Uterus (tissue), 3 donors: ENCODE measurements at regions not wholly inside any gene's neighbourhood (a gene's known extent, or its start where the extent isn't known, plus 50 kb on each side); places are given as distances from the start of the nearest gene placed in this dataset.

Experiments used
- DNase-seq, 2 donors: peaks; one replicate each; pipeline ENCODE4 v3.0.0-alpha.2; 2019 to 2020
- H3K27ac ChIP-seq, 2 donors: fragments of 200-600 bp; sonication (generic); 1 replicate in 1 of 2; 2 replicates in 1 of 2; pipeline ENCODE4 v1.5.1; 2016 to 2018
- H3K27me3 ChIP-seq, 2 donors: fragments of 200-600 bp; sonication (generic); one replicate each; pipeline ENCODE4 v1.5.1; 2018 to 2019; ENCODE audit warnings: control low read depth in 1 of 2
- H3K36me3 ChIP-seq, 2 donors: fragments of 200-600 bp; sonication (generic); one replicate each; pipeline ENCODE4 v1.5.1; 2019; ENCODE audit warnings: control low read depth in 1 of 2
- H3K4me1 ChIP-seq, 2 donors: fragments of 200-600 bp; sonication (generic); one replicate each; pipeline ENCODE4 v1.5.1; 2018 to 2019; ENCODE audit warnings: control low read depth in 1 of 2
- H3K4me3 ChIP-seq, 2 donors: fragments of 200-600 bp; sonication (generic); 1 replicate in 1 of 2; 2 replicates in 1 of 2; pipeline ENCODE4 v1.5.1; 2018 to 2019; ENCODE audit warnings: mild to moderate bottlenecking in 1 of 2
- H3K9me3 ChIP-seq, 2 donors: fragments of 200-600 bp; sonication (generic); one replicate each; pipeline ENCODE4 v1.5.1; 2019; ENCODE audit warnings: control low read depth in 1 of 2
- POLR2A ChIP-seq, 2 donors: fragments of 450-650 bp; IDR thresholded peaks; one replicate each; pipeline ENCODE4 v1.6.1; 2016; ENCODE audit warnings: antibody characterized with exemption in 2 of 2, mild to moderate bottlenecking in 1 of 2, moderate library complexity in 1 of 2
- intact Hi-C: fragments of 100-400 bp; cut with DNase I; formaldehyde crosslinking; loops from one replicate; pipeline ENCODE4 v1.15.1; 2023; ENCODE audit warnings: low total_unique reads
- TF ChIP-seq, protein P1 (sequence below), 4 experiments: fragments of 200-600 bp in 2 of 4; fragments of 450-650 bp in 2 of 4; sonication (generic) in 2 of 4; IDR thresholded peaks; one replicate each; pipeline ENCODE4 v1.5.1; 2016 to 2019; ENCODE audit warnings: antibody characterized with exemption in 4 of 4, mild to moderate bottlenecking in 2 of 4, moderate library complexity in 1 of 4
- donor health status: DM: yes; HTN: yes; CAD: no.

DNA sequence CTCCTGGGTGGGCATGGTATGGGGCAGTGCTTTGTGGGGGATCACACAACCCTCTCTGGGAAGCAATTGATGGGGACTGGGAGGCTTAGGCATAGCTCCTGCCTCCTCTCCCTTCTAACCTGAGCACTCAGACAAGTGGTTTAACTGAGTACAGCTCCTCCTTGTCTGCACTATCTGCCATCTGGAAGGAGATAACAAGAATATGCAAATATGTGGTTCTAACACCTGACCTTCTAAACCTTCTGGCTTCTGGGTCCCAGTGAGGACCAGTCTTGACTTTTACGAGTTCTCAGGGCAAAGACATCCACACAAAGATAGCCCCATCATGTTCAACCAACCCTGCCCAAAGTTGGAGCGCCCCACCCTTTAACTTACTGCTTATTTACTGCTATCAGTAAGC is 381.0 kb upstream of the TSHZ3 start:
- DNase-seq, result no peak
- Histone ChIP-seq H3K36me3 (no peaks in the 10 kb centered on the region), H3K27me3 (no peaks in the 10 kb centered on the region), H3K9me3 (no peaks in the 10 kb centered on the region), H3K4me3 (no peak overlapping the region), H3K4me1 (no peaks in the 10 kb centered on the region), H3K27ac (no peak overlapping the region)
- intact Hi-C loops, result no loop called here
- TF ChIP-seq POLR2A (IDR thresholded peaks at IDR 0.05), result no peak
- TF ChIP-seq, protein P1, sequence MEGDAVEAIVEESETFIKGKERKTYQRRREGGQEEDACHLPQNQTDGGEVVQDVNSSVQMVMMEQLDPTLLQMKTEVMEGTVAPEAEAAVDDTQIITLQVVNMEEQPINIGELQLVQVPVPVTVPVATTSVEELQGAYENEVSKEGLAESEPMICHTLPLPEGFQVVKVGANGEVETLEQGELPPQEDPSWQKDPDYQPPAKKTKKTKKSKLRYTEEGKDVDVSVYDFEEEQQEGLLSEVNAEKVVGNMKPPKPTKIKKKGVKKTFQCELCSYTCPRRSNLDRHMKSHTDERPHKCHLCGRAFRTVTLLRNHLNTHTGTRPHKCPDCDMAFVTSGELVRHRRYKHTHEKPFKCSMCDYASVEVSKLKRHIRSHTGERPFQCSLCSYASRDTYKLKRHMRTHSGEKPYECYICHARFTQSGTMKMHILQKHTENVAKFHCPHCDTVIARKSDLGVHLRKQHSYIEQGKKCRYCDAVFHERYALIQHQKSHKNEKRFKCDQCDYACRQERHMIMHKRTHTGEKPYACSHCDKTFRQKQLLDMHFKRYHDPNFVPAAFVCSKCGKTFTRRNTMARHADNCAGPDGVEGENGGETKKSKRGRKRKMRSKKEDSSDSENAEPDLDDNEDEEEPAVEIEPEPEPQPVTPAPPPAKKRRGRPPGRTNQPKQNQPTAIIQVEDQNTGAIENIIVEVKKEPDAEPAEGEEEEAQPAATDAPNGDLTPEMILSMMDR (IDR thresholded peaks at IDR 0.05), result no peak

DNA sequence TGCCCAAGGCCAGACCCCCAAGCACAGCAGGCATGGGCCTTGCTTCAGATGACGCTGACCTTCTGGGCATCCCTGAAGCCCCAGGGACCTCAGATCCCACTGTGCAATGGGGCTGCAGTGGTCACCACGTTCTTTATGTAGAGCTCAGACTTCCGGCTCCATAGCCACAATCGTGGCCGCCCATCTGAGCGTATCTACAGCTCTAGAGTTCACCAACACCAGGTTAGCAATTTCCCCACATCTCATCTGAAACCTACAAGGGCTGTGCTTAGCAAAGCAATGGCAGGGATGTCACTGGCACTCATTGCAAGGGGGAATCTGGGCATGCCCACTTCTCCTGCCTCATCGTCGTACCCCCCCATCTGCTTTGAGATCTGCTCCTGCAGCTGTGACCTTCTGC is 384.4 kb upstream of the TSHZ3 start:
- H3K4me1 ChIP-seq, result no peaks in the 10 kb centered on the region
- no peak overlapping the region for H3K27ac ChIP-seq
- H3K9me3 ChIP-seq, result no peaks in the 10 kb centered on the region
- no peak for DNase-seq
- intact Hi-C loops, result no loop called here
- TF ChIP-seq POLR2A (IDR thresholded peaks at IDR 0.05), result no peak
- TF ChIP-seq, protein P1 (IDR thresholded peaks at IDR 0.05), result no peak
- no peak overlapping the region for H3K4me3 ChIP-seq
- H3K36me3 ChIP-seq, result no peaks in the 10 kb centered on the region
- no peaks in the 10 kb centered on the region for H3K27me3 ChIP-seq

DNA sequence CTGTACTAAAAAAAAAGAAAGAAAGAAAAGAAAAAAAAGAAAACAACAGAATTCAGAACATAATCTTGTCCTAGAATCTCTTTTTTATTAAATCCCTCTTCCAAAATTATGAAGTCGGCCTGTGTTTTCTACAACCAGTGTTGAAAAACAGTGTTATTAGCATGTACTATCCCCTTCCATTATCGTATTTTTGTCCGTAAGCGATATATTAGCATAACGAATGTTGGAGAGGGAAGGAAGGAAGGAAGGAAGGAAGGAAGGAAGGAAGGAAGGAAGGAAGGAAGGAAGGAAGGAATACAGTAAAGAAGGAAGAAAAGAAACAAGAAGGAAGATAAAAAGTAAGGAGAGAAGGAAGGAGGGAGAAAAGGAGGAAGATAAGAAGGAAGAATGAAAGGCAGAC is 393.0 kb upstream of the TSHZ3 start:
- intact Hi-C loops, result no loop called here
- Histone ChIP-seq H3K36me3 (no peaks in the 10 kb centered on the region), H3K4me1 (no peaks in the 10 kb centered on the region), H3K27me3 (no peaks in the 10 kb centered on the region), H3K27ac (no peak overlapping the region), H3K9me3 (no peaks in the 10 kb centered on the region), H3K4me3 (no peak overlapping the region)
- TF ChIP-seq POLR2A (IDR thresholded peaks at IDR 0.05), result no peak
- TF ChIP-seq, protein P1 (IDR thresholded peaks at IDR 0.05), result no peak
- no peak for DNase-seq

DNA sequence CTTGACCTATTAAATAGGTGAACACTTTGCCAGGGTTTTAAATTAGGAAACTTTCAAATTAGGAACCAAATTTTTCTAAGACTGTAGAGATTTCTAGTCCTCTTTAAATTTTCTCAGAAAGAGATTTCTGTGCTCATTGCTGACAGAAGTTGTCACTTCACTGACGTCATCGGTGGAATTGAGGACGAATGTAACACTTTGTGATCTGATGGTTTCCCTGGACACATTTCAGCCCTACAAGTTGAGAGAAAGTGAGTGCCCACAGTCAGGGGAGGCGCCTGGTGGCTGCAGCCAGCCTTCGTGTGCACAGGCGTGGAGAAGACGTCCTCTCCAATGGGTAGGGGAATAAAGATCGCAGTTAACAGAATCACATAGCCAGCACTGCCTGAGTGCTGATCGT is 396.5 kb upstream of the TSHZ3 start:
- Histone ChIP-seq H3K27ac (no peak overlapping the region), H3K4me1 (no peaks in the 10 kb centered on the region), H3K9me3 (no peaks in the 10 kb centered on the region), H3K36me3 (no peaks in the 10 kb centered on the region), H3K27me3 (no peaks in the 10 kb centered on the region), H3K4me3 (no peak overlapping the region)
- no peak for TF ChIP-seq POLR2A (IDR thresholded peaks at IDR 0.05)
- TF ChIP-seq, protein P1 (IDR thresholded peaks at IDR 0.05), result no peak
- no peak for DNase-seq
- intact Hi-C loops, result no loop called here

DNA sequence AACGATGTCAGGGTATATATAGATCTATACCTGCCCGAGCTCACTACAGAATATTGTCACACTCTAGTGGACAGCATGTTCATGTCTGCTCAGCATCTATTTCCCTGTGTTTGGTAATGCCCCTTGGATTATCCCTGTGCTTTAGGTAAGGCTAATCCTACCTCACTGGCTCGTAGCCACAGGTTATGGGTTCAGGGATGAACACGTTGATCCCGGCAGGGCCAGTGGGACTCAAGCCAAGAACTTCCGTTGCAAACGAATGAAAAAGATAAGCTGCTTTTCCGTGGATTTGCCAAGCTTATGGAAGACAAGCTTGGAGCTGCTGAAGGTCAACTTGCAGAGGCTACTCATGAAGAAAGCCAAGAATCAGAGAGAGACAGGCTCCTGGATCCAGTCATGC is 400.0 kb upstream of the TSHZ3 start:
- TF ChIP-seq, protein P1 (IDR thresholded peaks at IDR 0.05), result no peak
- no peak for TF ChIP-seq POLR2A (IDR thresholded peaks at IDR 0.05)
- H3K27me3 ChIP-seq, result no peaks in the 10 kb centered on the region
- H3K36me3 ChIP-seq, result no peaks in the 10 kb centered on the region
- no peak overlapping the region for H3K27ac ChIP-seq
- intact Hi-C loops, result no loop called here
- H3K9me3 ChIP-seq, result no peaks in the 10 kb centered on the region
- no peak overlapping the region for H3K4me3 ChIP-seq
- H3K4me1 ChIP-seq, result no peaks in the 10 kb centered on the region
- no peak for DNase-seq
